Breast epithelium (tissue), 4 donors: ENCODE measurements at regions not wholly inside any gene's neighbourhood (a gene's known extent, or its start where the extent isn't known, plus 50 kb on each side); places are given as distances from the start of the nearest gene placed in this dataset.

ENCODE experiments used
- DNase-seq, 2 donors: peaks; one replicate each; pipeline ENCODE4 v3.0.0-alpha.2; 2019; ENCODE audit warnings: low spot score in 2 of 2
- H3K27ac ChIP-seq, 2 donors: fragments of 200-600 bp; sonication (generic) in 1 of 2; one replicate each; pipeline ENCODE4 v1.5.1; 2016 to 2019; ENCODE audit warnings: mild to moderate bottlenecking in 1 of 2
- H3K27me3 ChIP-seq, 2 donors: fragments of 200-600 bp; sonication (generic) in 1 of 2; one replicate each; pipeline versions ENCODE4 v1.5.1 to v1.6.0; 2017 to 2019; ENCODE audit warnings: control low read depth in 1 of 2, mild to moderate bottlenecking in 1 of 2
- H3K36me3 ChIP-seq: fragments of 200-600 bp; one replicate; pipeline ENCODE4 v1.5.1; 2019
- H3K4me1 ChIP-seq, 2 donors: fragments of 200-600 bp; sonication (generic); one replicate each; pipeline ENCODE4 v1.5.1; 2016 to 2019; ENCODE audit warnings: control low read depth in 1 of 2
- H3K4me3 ChIP-seq, 3 donors: fragments of 200-600 bp; sonication (generic); 1 replicate in 2 of 3; 2 replicates in 1 of 3; pipeline ENCODE4 v1.5.1; 2016 to 2019; ENCODE audit warnings: mild to moderate bottlenecking in 3 of 3, moderate library complexity in 2 of 3
- H3K9me3 ChIP-seq, 2 donors: fragments of 200-600 bp; sonication (generic) in 1 of 2; one replicate each; pipeline ENCODE4 v1.5.1; 2016 to 2019; ENCODE audit warnings: control low read depth in 1 of 2
- POLR2A ChIP-seq: fragments of 450-650 bp; IDR thresholded peaks from one replicate; pipeline ENCODE4 v1.6.1; 2016; ENCODE audit warnings: antibody characterized with exemption, mild to moderate bottlenecking, moderate library complexity
- POLR2AphosphoS5 ChIP-seq, 3 donors: sonication (generic); formaldehyde crosslinking; IDR thresholded peaks; one replicate each; pipeline ENCODE4 v1.6.1; 2017; ENCODE audit warnings: antibody characterized with exemption in 3 of 3
- intact Hi-C: fragments of 100-400 bp; cut with DNase I; formaldehyde crosslinking; loops from one replicate; pipeline ENCODE4 v1.15.1; 2023; ENCODE audit warnings: low total_unique reads
- TF ChIP-seq, protein P1 (sequence below), 3 donors: fragments of 450-650 bp; IDR thresholded peaks; one replicate each; pipeline ENCODE4 v1.5.1; 2016 to 2017; ENCODE audit warnings: antibody characterized with exemption in 3 of 3, mild to moderate bottlenecking in 3 of 3, moderate library complexity in 3 of 3

DNA sequence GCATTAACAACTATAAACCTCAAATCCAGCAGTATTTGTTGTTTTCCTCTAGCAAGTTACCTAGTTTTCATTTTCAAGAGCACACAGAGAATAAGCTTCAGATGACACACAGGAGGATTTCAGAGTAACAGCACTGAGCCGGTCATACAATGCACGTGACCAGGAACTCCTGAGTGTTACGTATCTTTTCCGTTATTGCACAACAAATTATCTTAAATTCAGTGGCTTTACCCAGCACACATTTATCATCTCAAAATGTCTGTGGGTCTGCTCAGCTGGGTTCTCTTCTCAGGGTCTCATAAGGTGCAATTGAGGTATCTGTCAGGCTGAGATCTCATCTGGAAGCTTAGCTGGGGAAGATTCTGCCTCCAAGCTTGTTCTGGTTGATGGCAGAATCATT is 379.5 kb upstream of the KLHL29 start:
- no peak for DNase-seq
- Histone ChIP-seq H3K27ac (no peak overlapping the region), H3K27me3 (no peaks in the 10 kb centered on the region), H3K4me1 (no peaks in the 10 kb centered on the region), H3K4me3 (no peak overlapping the region), H3K36me3 (no peaks in the 10 kb centered on the region), H3K9me3 (no peaks in the 10 kb centered on the region)
- intact Hi-C loops: no loop called here
- TF ChIP-seq POLR2A (no peak), POLR2AphosphoS5 (IDR thresholded peaks at IDR 0.05) (no peak)
- TF ChIP-seq, protein P1, sequence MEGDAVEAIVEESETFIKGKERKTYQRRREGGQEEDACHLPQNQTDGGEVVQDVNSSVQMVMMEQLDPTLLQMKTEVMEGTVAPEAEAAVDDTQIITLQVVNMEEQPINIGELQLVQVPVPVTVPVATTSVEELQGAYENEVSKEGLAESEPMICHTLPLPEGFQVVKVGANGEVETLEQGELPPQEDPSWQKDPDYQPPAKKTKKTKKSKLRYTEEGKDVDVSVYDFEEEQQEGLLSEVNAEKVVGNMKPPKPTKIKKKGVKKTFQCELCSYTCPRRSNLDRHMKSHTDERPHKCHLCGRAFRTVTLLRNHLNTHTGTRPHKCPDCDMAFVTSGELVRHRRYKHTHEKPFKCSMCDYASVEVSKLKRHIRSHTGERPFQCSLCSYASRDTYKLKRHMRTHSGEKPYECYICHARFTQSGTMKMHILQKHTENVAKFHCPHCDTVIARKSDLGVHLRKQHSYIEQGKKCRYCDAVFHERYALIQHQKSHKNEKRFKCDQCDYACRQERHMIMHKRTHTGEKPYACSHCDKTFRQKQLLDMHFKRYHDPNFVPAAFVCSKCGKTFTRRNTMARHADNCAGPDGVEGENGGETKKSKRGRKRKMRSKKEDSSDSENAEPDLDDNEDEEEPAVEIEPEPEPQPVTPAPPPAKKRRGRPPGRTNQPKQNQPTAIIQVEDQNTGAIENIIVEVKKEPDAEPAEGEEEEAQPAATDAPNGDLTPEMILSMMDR (IDR thresholded peaks at IDR 0.05): no peak

DNA sequence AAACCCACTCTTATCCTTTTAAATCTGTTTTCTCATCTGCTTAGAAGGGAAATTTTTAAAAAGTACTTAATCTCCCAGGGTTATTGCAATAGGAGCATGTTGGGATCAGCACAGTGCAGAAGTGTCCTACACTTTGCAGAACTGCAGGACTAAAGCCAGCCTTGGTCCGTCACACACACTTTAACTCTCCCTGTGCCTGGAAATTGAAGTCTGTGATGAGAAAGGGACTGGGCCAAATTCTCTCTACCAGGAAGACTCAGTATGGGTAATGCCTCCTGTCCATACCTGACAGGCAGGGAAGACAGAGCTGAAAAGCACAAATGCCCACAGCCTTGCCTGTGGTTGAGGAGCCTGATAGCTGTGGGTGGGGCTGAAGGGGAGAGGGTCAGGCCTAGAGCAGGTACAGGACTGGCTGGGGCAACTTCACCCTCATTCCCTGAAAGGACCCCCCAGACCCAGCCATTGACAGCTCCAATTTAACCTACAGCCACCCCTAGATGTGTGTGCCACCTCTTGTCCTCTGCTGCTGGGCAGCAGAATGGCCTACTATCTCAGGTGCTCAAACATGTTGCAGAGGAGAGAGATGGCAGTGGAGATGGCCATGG is 377.2 kb upstream of the KLHL29 start:
- Histone ChIP-seq H3K36me3 (no peaks in the 10 kb centered on the region), H3K4me1 (no peaks in the 10 kb centered on the region), H3K27ac (no peak overlapping the region), H3K9me3 (no peaks in the 10 kb centered on the region), H3K27me3 (no peaks in the 10 kb centered on the region), H3K4me3 (no peak overlapping the region)
- intact Hi-C loops: no loop called here
- DNase-seq: no peak
- TF ChIP-seq POLR2AphosphoS5 (IDR thresholded peaks at IDR 0.05) (no peak), POLR2A (no peak)
- TF ChIP-seq, protein P1 (IDR thresholded peaks at IDR 0.05): no peak

DNA sequence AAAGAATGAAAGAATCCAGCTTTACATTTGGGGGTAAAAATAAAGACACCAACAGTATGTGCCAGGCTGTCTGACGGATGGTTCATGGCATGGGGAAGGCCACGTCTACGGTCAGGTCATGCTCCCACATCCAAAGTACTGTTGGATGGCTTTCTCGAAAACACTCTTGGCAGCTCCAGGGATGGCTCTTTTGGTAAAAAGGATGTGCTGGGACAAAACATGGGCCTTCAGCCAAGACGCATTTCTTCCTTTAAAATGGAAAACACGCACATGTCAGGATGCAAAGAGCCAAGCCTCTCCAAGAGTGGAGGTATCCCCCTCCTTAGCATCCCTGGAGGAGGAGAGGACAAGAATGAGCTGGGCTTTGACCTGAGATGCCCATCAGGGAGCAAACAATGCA is 376.5 kb upstream of the KLHL29 start:
- Histone ChIP-seq H3K36me3 (no peaks in the 10 kb centered on the region), H3K27me3 (no peaks in the 10 kb centered on the region), H3K9me3 (no peaks in the 10 kb centered on the region), H3K4me3 (no peak overlapping the region), H3K27ac (no peak overlapping the region), H3K4me1 (no peaks in the 10 kb centered on the region)
- DNase-seq: no peak
- intact Hi-C loops: no loop called here
- TF ChIP-seq POLR2AphosphoS5 (IDR thresholded peaks at IDR 0.05): no peak
- no peak for TF ChIP-seq POLR2A
- TF ChIP-seq, protein P1 (IDR thresholded peaks at IDR 0.05): no peak

DNA sequence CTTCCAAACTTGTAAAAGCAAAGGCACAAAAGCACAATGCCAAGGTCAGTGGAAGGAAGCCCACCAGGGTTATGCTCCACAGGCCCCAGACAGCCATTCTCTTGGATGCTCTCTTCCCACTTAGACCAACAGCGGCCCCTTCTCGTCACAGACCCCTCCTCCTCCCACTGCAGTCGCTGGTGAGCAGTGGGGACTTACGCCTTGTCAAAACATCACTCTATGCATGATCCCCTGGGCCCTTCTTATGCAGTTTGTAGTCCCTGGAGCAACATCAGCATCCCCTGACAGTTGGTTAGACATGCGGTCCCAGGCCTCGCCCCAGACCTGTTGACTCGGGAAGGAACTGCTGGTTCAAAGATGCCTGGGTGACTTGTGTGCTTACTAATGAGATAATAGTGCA is 376.0 kb upstream of the KLHL29 start:
- no peaks in the 10 kb centered on the region for H3K27me3 ChIP-seq
- no peak overlapping the region for H3K4me3 ChIP-seq
- H3K4me1 ChIP-seq: no peaks in the 10 kb centered on the region
- no peaks in the 10 kb centered on the region for H3K9me3 ChIP-seq
- TF ChIP-seq, protein P1 (IDR thresholded peaks at IDR 0.05): no peak
- no peak for TF ChIP-seq POLR2AphosphoS5 (IDR thresholded peaks at IDR 0.05)
- no peak for TF ChIP-seq POLR2A
- no peak overlapping the region for H3K27ac ChIP-seq
- intact Hi-C loops: no loop called here
- no peak for DNase-seq
- H3K36me3 ChIP-seq: no peaks in the 10 kb centered on the region

DNA sequence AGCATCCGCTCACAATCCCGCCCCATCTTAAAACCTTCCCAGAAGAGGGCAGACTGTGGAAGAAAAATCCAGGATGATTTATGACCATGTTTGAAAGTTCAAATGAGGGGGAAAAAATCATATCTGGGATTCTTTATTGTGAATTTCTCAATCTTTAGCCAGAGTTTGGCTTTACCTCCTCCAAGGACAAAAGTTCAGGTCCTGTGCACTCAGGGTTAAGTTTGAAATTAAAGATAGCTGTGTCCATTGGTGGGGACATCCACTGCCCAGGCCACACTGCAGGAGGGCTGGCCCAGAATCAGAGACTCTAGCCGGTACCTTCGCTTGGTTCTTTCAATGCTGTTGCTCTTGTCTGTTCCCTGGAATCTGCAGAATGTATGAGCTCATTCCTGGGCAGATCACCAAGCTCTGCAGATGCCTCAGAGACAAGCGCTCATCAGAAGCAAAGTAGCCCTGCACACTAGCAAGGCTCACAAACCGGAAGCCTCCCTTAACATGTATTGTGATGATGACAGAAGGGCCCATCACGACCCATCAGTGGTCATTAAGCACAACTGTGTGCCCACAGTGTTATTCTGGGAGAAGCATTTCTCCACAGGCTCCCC is 375.3 kb upstream of the KLHL29 start:
- no peak for TF ChIP-seq POLR2AphosphoS5 (IDR thresholded peaks at IDR 0.05)
- TF ChIP-seq, protein P1 (IDR thresholded peaks at IDR 0.05): no peak
- no peak for TF ChIP-seq POLR2A
- DNase-seq: peak in 1 of 2 donors; percentile 61
- H3K27ac ChIP-seq: no peak overlapping the region
- no peaks in the 10 kb centered on the region for H3K36me3 ChIP-seq
- H3K4me1 ChIP-seq: no peaks in the 10 kb centered on the region
- H3K9me3 ChIP-seq: no peaks in the 10 kb centered on the region
- H3K27me3 ChIP-seq: no peaks in the 10 kb centered on the region
- intact Hi-C loops: no loop called here
- no peak overlapping the region for H3K4me3 ChIP-seq
